Tibial nerve (tissue), 4 donors: ENCODE measurements at regions not wholly inside any gene's neighbourhood (a gene's known extent, or its start where the extent isn't known, plus 50 kb on each side); places are given as distances from the start of the nearest gene placed in this dataset.

Source experiments
- DNase-seq, 2 donors: peaks; one replicate each; pipeline ENCODE4 v3.0.0-alpha.2; 2019; ENCODE audit warnings: low spot score in 2 of 2
- H3K27ac ChIP-seq, 4 donors: fragments of 200-600 bp; sonication (generic) in 3 of 4; one replicate each; pipeline ENCODE4 v1.5.1; 2017 to 2019; ENCODE audit warnings: mild to moderate bottlenecking in 1 of 4
- H3K27me3 ChIP-seq, 2 donors: fragments of 200-600 bp; sonication (generic) in 1 of 2; one replicate each; pipeline versions ENCODE4 v1.5.1 to v1.6.0; 2017 to 2019
- H3K36me3 ChIP-seq, 3 donors: fragments of 200-600 bp; sonication (generic); one replicate each; pipeline ENCODE4 v1.5.1; 2018 to 2019
- H3K4me1 ChIP-seq, 4 donors: fragments of 200-600 bp; sonication (generic) in 3 of 4; one replicate each; pipeline ENCODE4 v1.5.1; 2017 to 2019
- H3K4me3 ChIP-seq, 4 donors: fragments of 200-600 bp; sonication (generic) in 3 of 4; one replicate each; pipeline ENCODE4 v1.5.1; 2017 to 2019; ENCODE audit warnings: mild to moderate bottlenecking in 1 of 4, moderate library complexity in 1 of 4
- H3K9me3 ChIP-seq, 4 donors: fragments of 200-600 bp; sonication (generic) in 3 of 4; one replicate each; pipeline ENCODE4 v1.5.1; 2017 to 2019
- CTCF ChIP-seq, 5 experiments: fragments of 200-600 bp in 3 of 5; fragments of 450-650 bp in 2 of 5; sonication (generic) in 3 of 5; IDR thresholded peaks; one replicate each; pipeline ENCODE4 v1.5.1; 2016 to 2019; ENCODE audit warnings: antibody characterized with exemption in 5 of 5, mild to moderate bottlenecking in 3 of 5, moderate library complexity in 2 of 5
- EP300 ChIP-seq, 2 donors: sonication (generic); formaldehyde crosslinking; IDR thresholded peaks; one replicate each; pipeline ENCODE4 v1.6.1; 2017; ENCODE audit warnings: antibody characterized with exemption in 2 of 2, mild to moderate bottlenecking in 1 of 2
- POLR2A ChIP-seq, 2 donors: fragments of 450-650 bp; IDR thresholded peaks; one replicate each; pipeline ENCODE4 v1.6.1; 2017; ENCODE audit warnings: antibody characterized with exemption in 2 of 2, mild to moderate bottlenecking in 2 of 2, moderate library complexity in 2 of 2
- WGBS, 2 donors: methylation state at CpG; one replicate each; pipeline ENCODE4 v1.1.5; 2018; 5-methylcytosine and 5-hydroxymethylcytosine counted together

- H3K36me3 ChIP-seq, result no peaks in the 10 kb centered on the region
- TF ChIP-seq EP300 (IDR thresholded peaks at IDR 0.05) (no peak), POLR2A (IDR thresholded peaks at IDR 0.05) (no peak), CTCF (IDR thresholded peaks at IDR 0.05) (no peak)
- no peaks in the 10 kb centered on the region for H3K4me1 ChIP-seq
- WGBS, 2 donors, result 77 to 80% methylated on average over 7 to 8 of the region's 8 CpGs
- no peak overlapping the region for H3K27ac ChIP-seq
- H3K9me3 ChIP-seq, result no peaks in the 10 kb centered on the region
- no peak for DNase-seq
- no peak overlapping the region for H3K4me3 ChIP-seq
- no peaks in the 10 kb centered on the region for H3K27me3 ChIP-seq
These were observed 108.7 kb upstream of the DUSP10 start for GRCh38 chr1:221850470-221851187.

- no peak for DNase-seq
These were observed 108.0 kb upstream of the DUSP10 start for GRCh38 chr1:221849897-221850296.

GRCh38 chr1:221849110-221849509 is 107.2 kb upstream of the DUSP10 start:
- H3K27me3 ChIP-seq, result no peaks in the 10 kb centered on the region
- no peak for DNase-seq
- H3K9me3 ChIP-seq, result no peaks in the 10 kb centered on the region
- H3K4me1 ChIP-seq, result no peaks in the 10 kb centered on the region
- no peak overlapping the region for H3K4me3 ChIP-seq
- H3K27ac ChIP-seq, result no peak overlapping the region
- WGBS, 2 donors, result 94 to 96% methylated on average over 1 of the region's 1 CpG
- TF ChIP-seq CTCF (IDR thresholded peaks at IDR 0.05) (no peak), EP300 (IDR thresholded peaks at IDR 0.05) (no peak)
- no peaks in the 10 kb centered on the region for H3K36me3 ChIP-seq

More at GRCh38 chr1:221849897-221850296, 108.0 kb upstream of the DUSP10 start:
- Histone ChIP-seq H3K36me3 (no peaks in the 10 kb centered on the region), H3K9me3 (no peaks in the 10 kb centered on the region), H3K4me3 (no peak overlapping the region), H3K27me3 (no peaks in the 10 kb centered on the region), H3K27ac (no peak overlapping the region), H3K4me1 (no peaks in the 10 kb centered on the region)
- TF ChIP-seq POLR2A (IDR thresholded peaks at IDR 0.05) (no peak), CTCF (IDR thresholded peaks at IDR 0.05) (no peak), EP300 (IDR thresholded peaks at IDR 0.05) (no peak)
- 80 to 88% methylated on average over 2 of the region's 2 CpGs for WGBS, 2 donors

GRCh38 chr1:221847676-221848075 is 105.8 kb upstream of the DUSP10 start:
- DNase-seq, result no peak
- H3K4me1 ChIP-seq, result no peaks in the 10 kb centered on the region
- H3K27ac ChIP-seq, result no peak overlapping the region
- H3K9me3 ChIP-seq, result no peaks in the 10 kb centered on the region
- H3K4me3 ChIP-seq, result no peak overlapping the region
- no peaks in the 10 kb centered on the region for H3K27me3 ChIP-seq
- WGBS, 2 donors, result 91 to 93% methylated on average over 3 of the region's 3 CpGs
- TF ChIP-seq EP300 (IDR thresholded peaks at IDR 0.05) (no peak), CTCF (IDR thresholded peaks at IDR 0.05) (no peak), POLR2A (IDR thresholded peaks at IDR 0.05) (no peak)
- H3K36me3 ChIP-seq, result no peaks in the 10 kb centered on the region

- Histone ChIP-seq H3K36me3 (no peaks in the 10 kb centered on the region), H3K9me3 (no peaks in the 10 kb centered on the region), H3K27ac (no peak overlapping the region), H3K4me1 (no peaks in the 10 kb centered on the region), H3K27me3 (no peaks in the 10 kb centered on the region), H3K4me3 (no peak overlapping the region)
- TF ChIP-seq CTCF (IDR thresholded peaks at IDR 0.05), result no peak
- TF ChIP-seq EP300 (IDR thresholded peaks at IDR 0.05), result no peak
- TF ChIP-seq POLR2A (IDR thresholded peaks at IDR 0.05), result no peak
- 60 to 70% methylated on average over 9 of the region's 9 CpGs for WGBS, 2 donors
- DNase-seq, result no peak
These were observed 103.9 kb upstream of the DUSP10 start for GRCh38 chr1:221845650-221846371.
